GM18507 (cell line): ENCODE measurements at regions not wholly inside any gene's neighbourhood (a gene's known extent, or its start where the extent isn't known, plus 50 kb on each side); places are given as distances from the start of the nearest gene placed in this dataset.
A peak's percentile ranks its signal among the peaks of the same experiment; 100 is the strongest.
"Not testable (repeated sequence)": the region's sequence is repeated elsewhere in the genome, so short reads cannot be mapped to it uniquely, and the experiment has no call there.

Experiments
- DNase-seq: peaks from one replicate; pipeline ENCODE4 v3.0.0; 2011; ENCODE audit warnings: low read depth; ENCODE audit not compliant: insufficient read length; ENCODE audit errors: extremely low spot score
- FAIRE-seq: peaks from 2 replicates; lab custom pipeline; 2011; peaks lifted over from hg19 to GRCh38; lab: Jason Lieb, UNC

- DNase-seq (no peak), FAIRE-seq (no peak)
These were observed 737.1 kb upstream of the SPRY2 start for GRCh38 chr13:81078048-81078447.

GRCh38 chr13:81069822-81070221 is 728.9 kb upstream of the SPRY2 start:
- not testable (repeated sequence) for DNase-seq, FAIRE-seq

GRCh38 chr13:81058916-81059290 is 718.0 kb upstream of the SPRY2 start:
- FAIRE-seq, result no peak
- DNase-seq, result no peak

- no peak for DNase-seq
- FAIRE-seq, result no peak
These were observed 717.4 kb upstream of the SPRY2 start for GRCh38 chr13:81058211-81058915.

GRCh38 chr13:81051873-81052272 is 710.9 kb upstream of the SPRY2 start:
- FAIRE-seq (no peak), DNase-seq (no peak)

GRCh38 chr13:81048026-81048461 is 707.1 kb upstream of the SPRY2 start:
- DNase-seq (no peak), FAIRE-seq (no peak)

- DNase-seq (no peak), FAIRE-seq (no peak)
These were observed 700.8 kb upstream of the SPRY2 start for GRCh38 chr13:81041761-81042160.

GRCh38 chr13:81031996-81032395 is 691.1 kb upstream of the SPRY2 start:
- DNase-seq (no peak), FAIRE-seq (no peak)

GRCh38 chr13:81025091-81025490 is 684.2 kb upstream of the SPRY2 start:
- FAIRE-seq (no peak), DNase-seq (no peak)

- DNase-seq (no peak), FAIRE-seq (no peak)
These were observed 680.4 kb upstream of the SPRY2 start for GRCh38 chr13:81021284-81021840.

- DNase-seq, result no peak
These were observed 679.1 kb upstream of the SPRY2 start for GRCh38 chr13:81020010-81020409.

GRCh38 chr13:81018936-81019335 is 678.0 kb upstream of the SPRY2 start:
- DNase-seq (no peak), FAIRE-seq (no peak)

More at GRCh38 chr13:81020010-81020409, 679.1 kb upstream of the SPRY2 start:
- no peak for FAIRE-seq

- DNase-seq (peak; percentile 9), FAIRE-seq (no peak)
These were observed 676.7 kb upstream of the SPRY2 start for GRCh38 chr13:81017513-81018152.

- DNase-seq (no peak), FAIRE-seq (no peak)
These were observed 671.1 kb upstream of the SPRY2 start for GRCh38 chr13:81012031-81012430.

- DNase-seq (no peak), FAIRE-seq (no peak)
These were observed 661.0 kb upstream of the SPRY2 start for GRCh38 chr13:81001828-81002385.

- not testable (repeated sequence) for FAIRE-seq, DNase-seq
These were observed 657.7 kb upstream of the SPRY2 start for GRCh38 chr13:80998603-80999002.

- no peak for FAIRE-seq
- no peak for DNase-seq
These were observed 648.8 kb upstream of the SPRY2 start for GRCh38 chr13:80989747-80990146.

- DNase-seq (no peak), FAIRE-seq (no peak)
These were observed 648.3 kb upstream of the SPRY2 start for GRCh38 chr13:80989241-80989640.

- no peak for DNase-seq
- FAIRE-seq, result no peak
These were observed 647.6 kb upstream of the SPRY2 start for GRCh38 chr13:80988391-80989151.
